HG03159 (cell line): ENCODE measurements at regions not wholly inside any gene's neighbourhood (a gene's known extent, or its start where the extent isn't known, plus 50 kb on each side); places are given as distances from the start of the nearest gene placed in this dataset.
"Not testable (repeated sequence)": the region's sequence is repeated elsewhere in the genome, so short reads cannot be mapped to it uniquely, and the experiment has no call there.

Experiments
- ATAC-seq: cut with Tn5 transposase; IDR thresholded peaks from one replicate; pipeline ENCODE4 v1.9.1; 2021; ENCODE audit warnings: mild to moderate bottlenecking, moderate library complexity; ENCODE audit not compliant: unreplicated experiment

DNA sequence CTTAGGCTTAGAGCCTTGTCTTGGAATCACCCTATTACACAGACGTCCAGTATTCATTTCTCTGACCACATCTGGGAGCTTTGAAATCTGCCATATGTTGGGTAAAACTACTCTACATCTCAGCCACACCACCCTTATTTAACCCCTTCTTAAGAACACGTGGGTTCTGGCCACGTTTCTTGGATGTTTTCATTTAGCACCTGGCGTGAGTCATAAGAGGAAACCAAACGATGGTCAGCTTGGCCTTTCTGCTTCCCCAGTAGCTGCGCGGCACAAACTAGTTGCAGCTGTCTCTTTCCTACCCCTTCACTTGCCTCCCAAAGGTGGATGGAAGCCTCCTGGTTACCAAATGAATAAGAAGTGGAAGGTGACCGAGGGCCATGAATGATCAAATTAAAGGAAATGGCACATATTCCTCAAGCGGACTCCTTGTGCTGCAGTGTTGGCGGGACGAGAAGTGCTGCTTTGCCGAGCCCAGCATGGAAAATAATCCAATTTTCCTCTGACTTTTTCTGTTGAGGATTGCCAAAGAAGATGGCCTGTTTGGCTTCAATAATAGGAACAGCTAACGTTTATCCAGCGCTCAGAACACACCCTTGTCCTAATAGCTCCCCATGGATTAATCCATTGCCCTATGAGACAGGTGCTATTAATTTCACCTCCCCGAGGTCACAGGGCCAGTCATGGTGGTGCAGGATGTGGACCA is 154.1 kb downstream of the ZNF664 start:
- ATAC-seq, result no peak

DNA sequence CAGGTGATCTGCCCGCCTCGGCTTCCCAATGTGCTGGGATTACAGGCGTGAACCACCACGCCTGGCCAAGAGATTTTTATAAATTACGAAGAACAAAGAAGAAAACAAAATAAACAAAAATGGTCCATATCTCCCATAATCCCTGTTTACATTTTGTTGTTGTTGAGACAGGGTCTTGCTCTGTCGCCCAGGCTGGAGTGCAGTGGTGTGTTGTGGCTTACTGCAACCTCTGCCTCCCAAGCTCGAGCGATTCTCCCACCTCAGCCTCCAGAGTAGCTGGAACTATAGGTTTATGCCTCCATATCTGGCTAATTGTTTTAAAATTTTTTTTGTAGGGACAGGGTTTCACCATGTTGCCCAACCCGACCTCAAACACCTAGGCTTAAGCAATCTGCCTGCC is 156.1 kb downstream of the ZNF664 start:
- ATAC-seq, result no peak

DNA sequence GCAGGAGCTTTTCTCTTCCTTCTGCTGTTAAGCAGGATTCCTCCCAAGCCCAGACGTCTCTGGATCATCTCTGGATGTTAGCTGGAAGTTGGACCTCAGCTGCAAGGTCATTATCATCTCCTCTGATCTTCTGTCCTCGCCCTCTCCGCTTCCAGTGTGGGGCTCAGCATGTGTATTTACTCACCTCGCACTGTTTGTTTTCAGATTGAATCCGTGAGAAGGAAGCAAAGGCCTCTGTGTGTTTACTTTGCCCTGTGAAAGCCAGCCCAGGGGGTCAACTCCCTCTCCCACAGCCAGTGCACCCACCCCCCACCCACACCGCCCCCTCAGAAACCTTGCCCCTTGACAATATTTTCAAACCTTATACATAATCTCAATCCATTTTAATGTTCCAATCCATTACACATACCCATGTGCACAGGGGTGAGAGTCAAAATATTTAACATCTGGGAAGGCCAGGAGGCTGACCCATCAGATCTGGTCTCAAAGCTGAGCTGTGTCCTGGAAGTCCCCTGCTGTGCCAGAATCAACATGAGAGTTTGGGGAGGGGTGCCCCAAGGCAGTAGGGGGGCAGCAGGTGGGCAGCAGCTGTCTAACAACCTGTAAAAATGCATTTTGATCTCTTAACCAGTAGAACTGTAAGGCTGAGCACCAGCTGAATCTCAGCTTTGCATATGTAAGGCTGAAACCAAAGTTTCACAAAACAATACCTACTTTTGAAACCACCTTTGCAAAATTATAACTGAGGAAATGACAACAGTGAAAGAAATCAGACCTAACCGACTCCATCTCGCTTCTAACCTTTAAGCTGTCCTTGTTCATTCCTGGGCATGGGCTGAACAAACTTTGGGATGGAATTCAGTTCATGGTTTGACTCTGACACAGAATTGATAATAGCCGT is 157.9 kb downstream of the ZNF664 start:
- peak; percentile 83 for ATAC-seq

DNA sequence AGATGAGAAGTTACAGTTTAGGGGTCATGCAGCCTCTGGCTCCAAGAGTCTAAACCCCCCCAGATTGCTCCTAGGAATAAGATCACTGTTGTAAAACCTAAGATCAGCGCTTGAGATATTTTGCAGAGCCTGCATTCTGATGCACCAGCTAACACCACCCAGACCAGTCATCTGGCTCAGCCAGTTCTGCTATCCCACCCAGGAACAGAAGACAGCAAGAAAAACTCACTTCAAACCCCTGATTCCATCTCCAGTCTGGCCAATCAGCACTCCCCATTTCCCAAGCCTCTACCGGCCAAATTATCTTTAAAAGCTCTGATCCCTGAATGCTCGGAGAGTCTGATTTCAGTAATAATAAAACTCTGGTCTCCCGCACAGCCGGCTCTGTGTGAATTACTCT is 158.6 kb downstream of the ZNF664 start:
- ATAC-seq, result no peak

DNA sequence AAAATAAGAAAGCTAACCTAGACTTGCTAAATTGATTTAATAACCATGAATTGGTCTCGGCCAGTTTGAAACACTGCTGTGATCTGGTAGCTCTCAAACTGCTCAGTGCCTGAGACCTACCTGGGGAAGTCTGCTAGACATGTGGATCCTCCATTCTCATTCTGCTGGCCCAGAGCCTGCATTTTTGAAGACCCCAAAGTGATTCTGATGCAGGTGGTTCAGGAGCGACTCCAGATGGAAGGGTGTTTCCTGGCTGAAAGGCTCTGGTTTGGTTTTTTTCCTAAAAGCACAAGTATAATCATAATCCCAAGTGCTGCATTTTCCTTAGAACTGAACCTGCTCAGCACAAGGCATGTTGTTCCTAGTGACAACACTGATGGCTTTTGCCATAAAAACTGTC is 159.5 kb downstream of the ZNF664 start:
- ATAC-seq, result no peak

DNA sequence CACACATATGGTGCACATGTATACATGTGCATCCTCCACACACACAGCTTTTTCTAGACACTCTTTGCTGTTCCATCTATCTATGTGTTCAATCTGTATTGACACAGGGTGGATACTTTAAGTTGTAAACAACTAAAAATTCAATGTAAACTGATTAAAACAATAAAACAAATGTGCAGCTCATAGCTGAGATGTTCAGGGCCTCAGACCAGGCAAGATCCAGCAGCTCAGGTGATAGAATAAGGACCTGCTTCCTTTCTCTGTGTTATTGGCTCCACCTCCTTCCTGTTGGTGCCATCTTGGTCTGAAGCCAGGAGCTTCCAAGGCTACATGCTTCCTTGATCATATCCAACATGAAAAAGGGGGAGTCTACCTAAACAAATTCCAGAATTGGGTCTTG is 158.1 kb upstream of the RFLNA start:
- ATAC-seq, result no peak

DNA sequence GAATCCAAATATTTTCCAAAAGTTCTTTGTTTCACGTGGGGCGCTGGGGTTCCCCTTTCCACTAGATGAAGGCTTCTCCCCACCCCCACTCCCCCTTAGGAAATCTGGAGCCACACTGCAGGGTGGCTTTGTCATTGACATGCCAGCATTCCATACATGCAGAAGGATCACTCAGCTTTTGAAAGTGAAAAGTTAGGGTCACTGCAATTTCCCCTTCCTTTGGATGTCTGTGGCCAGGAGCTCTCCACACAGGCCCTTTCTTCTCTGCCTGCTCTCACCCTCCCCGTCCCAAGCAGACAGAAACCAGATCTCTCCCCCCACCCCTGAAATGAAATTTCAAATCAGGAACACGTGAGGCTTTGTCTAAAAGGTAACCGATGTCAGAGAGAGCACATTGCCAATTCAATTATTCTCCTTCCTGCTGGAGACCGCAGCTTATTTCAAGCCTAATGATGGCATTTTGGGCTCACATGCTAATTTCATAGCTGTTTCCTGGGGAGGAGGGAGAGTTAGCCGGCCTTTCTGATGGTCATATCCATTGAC is 153.9 kb upstream of the RFLNA start:
- no peak for ATAC-seq

DNA sequence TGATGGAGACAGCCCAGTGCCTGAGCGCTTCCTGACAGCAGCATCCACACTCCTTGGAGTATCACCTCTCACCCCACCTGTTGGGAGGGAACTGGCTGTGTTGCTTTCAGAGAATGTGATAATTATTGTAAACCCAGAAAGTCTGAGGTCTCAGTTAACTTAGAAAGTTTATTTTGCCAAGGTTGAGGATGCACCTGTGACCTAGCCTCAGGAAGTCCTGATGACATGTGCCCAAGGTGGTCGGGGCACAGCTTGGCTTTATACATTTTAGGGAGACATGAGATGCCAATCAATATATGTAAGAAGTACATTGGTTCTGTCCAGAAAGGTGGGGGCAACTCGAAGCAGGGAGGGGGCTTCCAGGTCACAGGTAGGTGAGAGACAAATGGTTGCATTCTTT is 153.3 kb upstream of the RFLNA start:
- ATAC-seq, result not testable (repeated sequence)

DNA sequence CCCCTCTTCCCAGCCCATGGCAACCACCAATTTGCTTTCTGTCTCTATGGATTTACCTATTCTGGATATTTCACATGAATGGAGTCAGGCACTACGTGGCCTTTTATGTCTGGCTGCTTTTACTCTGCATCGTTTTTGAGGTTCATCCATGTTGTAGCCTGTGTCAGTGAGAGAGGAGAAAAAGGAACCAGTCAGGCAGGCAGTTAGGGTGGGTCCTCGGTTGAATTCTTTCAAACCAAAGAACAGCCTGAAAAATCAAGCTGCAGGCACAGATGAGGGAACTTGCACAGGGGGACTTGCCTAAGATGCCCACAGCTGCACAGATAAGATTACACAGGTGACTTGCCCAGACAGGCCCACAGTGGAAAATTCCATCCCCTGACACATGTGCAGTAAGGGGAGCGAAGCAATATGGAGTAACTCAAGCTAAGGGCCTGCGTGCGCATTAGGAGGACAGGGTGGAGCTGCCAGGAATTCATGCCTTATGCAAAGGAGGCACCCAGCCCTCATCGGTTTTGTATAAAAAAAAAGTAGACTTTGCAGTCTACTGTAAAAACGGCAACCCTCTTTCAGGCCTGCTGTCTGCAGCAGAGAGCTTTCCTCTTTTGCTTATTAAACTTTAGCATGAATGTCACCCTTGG is 152.4 kb upstream of the RFLNA start:
- ATAC-seq, result no peak

DNA sequence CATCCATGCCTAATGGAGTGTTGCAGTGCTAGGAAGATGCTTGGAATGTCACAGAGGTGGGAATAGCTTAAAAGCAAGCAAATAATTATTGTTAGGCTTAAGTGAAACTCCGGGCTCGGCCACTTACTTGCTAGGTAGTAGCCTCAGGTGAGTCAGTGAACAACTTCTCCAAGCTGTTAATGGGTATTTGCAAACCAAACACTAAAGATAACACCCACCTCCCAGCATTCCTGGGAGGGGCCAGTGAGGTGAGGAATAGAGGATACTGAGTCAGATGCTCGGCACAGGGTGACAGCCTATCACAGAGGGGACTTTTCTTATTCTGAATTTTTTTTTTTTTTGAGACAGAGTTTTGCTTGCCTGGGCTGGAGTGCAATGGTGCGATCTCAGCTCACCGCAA is 151.2 kb upstream of the RFLNA start:
- ATAC-seq, result no peak

DNA sequence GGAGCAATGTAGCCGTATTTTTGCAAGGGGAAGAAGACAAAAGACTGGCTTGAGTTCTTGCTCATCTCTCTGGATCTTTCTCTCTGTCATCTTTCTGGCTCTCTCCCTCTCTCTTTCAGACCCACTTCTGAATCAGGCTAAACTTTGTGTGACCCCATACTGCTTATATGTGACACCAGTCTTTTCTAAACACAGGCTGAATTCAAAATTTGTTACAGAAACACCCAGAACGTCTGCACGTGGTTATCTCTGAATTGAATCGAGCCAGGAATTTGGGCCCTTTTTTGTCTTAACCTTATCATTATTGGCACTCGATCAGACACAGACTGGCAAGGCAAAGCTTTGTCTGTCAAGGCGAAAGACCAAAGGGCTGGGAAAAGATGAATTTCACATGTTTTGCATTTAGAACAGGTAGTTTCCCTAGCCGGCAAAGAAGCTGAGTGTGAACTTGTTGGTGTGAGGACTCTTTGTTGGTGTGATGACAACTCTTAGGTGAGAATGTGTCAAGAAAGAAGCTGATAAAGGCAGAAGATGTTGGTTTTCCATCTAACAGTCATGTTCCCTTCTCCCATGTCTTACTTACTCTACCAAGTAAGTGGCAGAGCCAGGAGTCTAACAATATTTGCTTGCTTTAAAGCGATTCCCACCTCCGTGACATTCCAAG is 150.2 kb upstream of the RFLNA start:
- ATAC-seq, result no peak

DNA sequence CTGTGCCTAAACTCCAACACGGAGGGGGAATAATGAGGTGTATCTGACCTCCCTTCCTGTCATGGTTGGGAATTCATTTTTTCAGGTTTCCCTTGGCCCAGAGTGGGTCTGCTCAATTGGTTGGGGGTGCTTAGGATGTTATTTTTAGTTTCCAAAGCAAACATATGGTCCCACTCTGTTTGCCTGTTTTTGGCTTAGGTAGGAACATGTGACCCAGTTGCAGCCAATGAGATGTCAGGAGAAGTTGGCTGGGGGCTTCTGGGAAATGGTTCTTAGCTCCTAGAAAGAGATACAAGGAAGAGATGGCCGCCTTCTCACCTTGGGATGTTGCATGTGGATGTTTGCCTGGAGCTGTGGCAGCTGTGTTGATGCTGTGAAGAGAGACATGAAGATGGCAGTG is 147.9 kb upstream of the RFLNA start:
- no peak for ATAC-seq

DNA sequence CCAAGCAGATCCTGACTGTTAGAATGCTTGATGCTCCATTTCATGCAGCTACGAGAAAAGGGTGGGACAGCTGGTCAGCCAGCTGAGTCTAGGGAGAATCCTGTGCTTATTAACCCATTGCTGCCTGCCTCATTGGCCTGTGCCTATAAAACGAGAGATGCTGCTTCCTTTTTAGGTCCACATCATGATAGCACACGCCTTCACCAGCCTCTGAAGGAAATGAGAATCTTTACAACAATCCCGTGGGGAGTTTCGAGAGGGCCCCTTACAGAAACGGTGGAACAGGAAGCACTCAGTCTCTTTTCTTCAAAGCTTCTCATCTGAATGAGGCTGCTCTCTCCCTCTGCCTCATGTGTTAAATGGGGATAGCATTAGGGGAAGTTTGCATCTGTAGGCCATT is 147.3 kb upstream of the RFLNA start:
- peak; percentile 66 for ATAC-seq

DNA sequence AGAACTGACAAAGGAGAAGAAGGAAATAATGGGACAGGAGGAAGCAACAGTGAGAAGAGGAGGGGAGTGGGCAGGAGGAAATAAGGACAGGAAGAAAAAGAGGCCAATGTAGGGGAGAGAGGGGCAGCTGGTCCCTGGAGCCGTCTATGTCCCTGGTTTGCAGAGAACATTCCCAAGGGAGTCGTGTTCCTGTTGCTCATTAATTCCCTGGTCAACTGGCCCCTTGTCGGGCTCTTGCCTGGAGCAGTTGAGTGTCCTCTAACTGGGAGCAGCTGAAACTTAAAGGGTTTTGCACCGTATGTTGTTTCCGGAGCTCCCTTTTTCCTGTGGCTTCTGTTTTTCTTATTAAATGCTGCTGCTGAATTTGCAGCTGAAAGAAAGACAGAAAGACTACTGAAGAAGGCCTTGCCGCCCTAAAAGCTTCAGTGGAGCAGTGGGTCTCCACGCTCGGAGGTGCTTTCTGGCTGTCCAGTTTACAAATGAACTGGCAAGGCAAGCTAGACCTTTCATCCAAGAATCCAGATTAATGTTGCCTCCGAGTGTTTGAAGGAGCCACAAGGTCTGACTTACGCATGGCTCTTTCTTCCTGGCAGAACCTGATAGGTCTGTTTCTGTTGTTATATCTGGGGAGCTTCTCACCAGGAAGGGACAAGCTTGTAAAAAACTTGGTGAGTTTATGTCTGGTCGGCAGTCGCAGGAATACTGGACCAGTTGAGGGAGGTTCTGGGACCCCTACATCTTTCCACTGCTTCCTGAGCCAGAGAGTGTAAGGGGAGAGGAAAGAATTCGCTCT is 146.2 kb upstream of the RFLNA start:
- no peak for ATAC-seq

DNA sequence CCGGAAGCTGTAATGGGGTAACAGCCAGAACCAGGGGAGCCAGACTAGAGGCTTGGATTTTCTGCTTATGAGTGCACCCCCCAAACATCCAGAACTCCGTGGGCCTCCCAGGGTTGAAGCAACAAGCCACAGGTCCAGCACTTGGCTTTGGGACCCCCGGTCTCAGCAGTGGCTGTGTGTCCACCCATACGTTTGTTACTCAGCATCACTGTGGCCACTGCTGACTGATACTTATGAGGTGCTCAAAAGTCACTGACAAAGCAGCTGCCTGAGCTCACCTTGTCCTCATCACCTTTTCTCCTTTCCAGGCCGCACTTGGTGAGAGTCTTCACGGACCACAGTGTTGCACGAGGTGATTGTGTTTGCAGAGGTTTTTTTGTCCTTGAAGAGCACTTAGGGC is 145.6 kb upstream of the RFLNA start:
- no peak for ATAC-seq

DNA sequence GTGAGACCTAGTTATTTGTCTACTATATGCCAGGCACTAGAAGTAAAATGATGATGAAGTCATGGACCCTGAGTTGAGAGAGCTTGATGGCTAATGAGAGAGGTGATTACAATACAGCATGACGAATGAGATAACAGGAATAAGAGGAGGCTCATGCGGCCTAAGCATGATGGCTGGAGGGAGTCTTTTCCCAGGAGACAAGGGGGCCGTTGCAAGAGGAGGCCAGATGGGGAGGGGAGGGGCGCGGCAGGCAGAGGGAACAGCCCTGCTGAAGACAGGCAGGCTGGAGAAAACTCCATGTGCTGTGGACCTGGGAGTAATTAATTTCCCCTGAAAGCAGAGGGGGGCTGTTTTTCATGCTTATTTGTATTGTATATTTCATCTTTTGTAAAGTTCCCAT is 144.7 kb upstream of the RFLNA start:
- ATAC-seq, result no peak

DNA sequence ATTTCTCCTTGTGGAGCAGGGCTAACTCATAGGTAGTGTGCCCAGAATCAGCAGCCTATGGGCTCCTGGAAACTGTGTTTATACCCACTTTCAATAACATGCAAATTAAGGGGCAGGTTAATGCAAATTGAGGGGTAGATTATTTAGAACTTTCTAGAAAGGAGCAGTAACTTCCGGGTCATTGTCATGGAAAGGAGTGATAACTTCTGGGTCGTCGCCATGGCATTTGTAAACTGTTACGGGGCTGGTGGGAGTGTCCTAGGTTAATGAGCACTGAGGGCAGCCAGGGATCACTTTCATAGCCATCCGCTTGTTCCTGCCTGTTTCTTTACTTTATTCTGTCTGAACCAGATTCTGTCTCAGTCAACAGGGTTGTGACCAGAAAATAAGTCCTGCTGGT is 143.3 kb upstream of the RFLNA start:
- ATAC-seq, result no peak

DNA sequence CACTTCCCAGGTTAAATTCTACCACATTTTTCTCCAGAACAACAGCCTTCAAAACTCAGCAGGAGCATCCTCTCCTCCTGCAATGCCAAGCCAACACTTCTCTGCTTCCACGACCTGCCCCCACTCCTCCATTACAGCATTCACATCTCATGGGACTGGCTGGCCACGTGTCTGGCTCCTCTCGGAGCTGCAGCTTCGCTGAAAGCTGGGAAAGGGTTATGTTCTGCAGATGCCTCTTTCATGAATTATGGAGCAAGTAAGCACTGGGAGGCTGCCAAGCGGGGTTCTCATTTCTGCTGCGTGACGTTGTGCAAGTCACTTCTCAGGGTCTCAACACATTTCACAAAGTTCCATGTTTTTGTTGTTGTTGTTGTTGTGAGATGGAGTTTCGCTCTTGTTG is 142.2 kb upstream of the RFLNA start:
- no peak for ATAC-seq

DNA sequence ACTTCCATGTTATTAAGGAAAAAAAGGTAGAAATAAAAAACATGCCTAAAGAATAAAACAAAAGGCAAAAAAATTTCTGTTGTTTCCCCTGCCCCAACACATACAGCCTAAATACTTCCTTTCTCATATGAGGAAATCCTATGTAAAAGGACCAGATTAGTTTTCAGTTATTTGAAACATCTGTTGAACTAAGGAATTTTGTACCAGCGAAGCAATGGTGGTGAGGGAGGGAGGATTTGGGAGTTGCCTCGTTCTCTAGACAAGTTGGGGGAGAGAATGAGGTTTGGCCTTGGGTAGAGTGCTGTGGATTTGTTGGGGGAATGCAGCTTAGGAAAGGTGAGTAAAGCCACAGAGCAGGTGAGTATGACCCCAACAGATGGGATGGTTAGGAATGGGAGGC is 141.5 kb upstream of the RFLNA start:
- ATAC-seq, result no peak

DNA sequence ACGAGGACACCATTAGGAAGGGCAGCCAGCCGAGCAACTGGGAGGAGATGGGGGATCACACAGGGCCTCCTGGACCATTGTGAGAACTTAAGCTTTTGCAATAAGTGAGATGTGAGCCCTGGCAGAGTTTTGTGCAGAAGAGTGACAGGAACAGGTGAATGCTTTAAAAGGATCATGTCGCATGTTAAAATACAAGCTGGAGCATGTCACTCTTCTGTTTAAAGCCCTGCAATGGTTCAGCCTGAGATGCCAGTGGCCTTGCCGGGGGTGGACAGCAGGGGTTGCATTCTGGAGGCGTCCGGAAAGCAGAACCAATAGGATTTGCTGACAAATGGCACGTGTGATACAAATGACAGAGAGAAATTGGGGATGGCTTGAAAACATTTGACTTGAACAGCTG is 137.5 kb upstream of the RFLNA start:
- ATAC-seq, result no peak
